CD4-positive, alpha-beta T cell (primary cell): ENCODE measurements at regions not wholly inside any gene's neighbourhood (a gene's known extent, or its start where the extent isn't known, plus 50 kb on each side); places are given as distances from the start of the nearest gene placed in this dataset.

Experiments
- ATAC-seq: fragments of 200-7000 bp; cut with Tn5 transposase; one replicate; pipeline ENCODE4 v1.10.0; 2022; ENCODE audit warnings: mild to moderate bottlenecking; ENCODE audit not compliant: poor library complexity
- CTCF ChIA-PET: fragments of 350-600 bp; sonication (Branson Sonifier 250); formaldehyde crosslinking; loops from one replicate; lab custom pipeline; 2021; ENCODE audit warnings: antibody characterized with exemption, inconsistent platforms; lab: Charles Lee
- POLR2A ChIA-PET: fragments of 350-600 bp; sonication (Branson Sonifier 250); formaldehyde crosslinking; loops from one replicate; lab custom pipeline; 2021; ENCODE audit warnings: antibody characterized with exemption, inconsistent platforms; lab: Charles Lee
- DNase-seq, 14 experiments: peaks; one replicate each; pipeline ENCODE4 v3.0.0-alpha.2; 2013 to 2020; ENCODE audit warnings: mixed read lengths in 2 of 14
- H3K27ac ChIP-seq, 2 donors: one replicate each; pipeline versions ENCODE4 v1.5.1 to v1.7.0; 2013; ENCODE audit warnings: low read length in 2 of 2, low read depth in 1 of 2, mild to moderate bottlenecking in 1 of 2
- H3K27me3 ChIP-seq, 2 experiments: 1 replicate in 1 of 2; 2 replicates in 1 of 2; pipeline versions ENCODE4 v1.6.1 to v1.7.0; 2013; ENCODE audit warnings: low read length in 2 of 2, control low read depth in 1 of 2, mild to moderate bottlenecking in 1 of 2, moderate library complexity in 1 of 2; ENCODE audit not compliant: insufficient read depth in 2 of 2, control insufficient read depth in 1 of 2
- H3K36me3 ChIP-seq: one replicate; pipeline ENCODE4 v1.6.1; 2013; ENCODE audit warnings: low read length, control low read depth; ENCODE audit not compliant: insufficient read depth
- H3K4me1 ChIP-seq: one replicate; pipeline ENCODE4 v1.6.1; 2013; ENCODE audit warnings: low read length, control low read depth; ENCODE audit not compliant: insufficient read depth
- H3K4me3 ChIP-seq: one replicate; pipeline ENCODE4 v1.5.1; 2013; ENCODE audit warnings: mild to moderate bottlenecking, low read length, moderate library complexity
- H3K9me3 ChIP-seq, 2 experiments: 1 replicate in 1 of 2; 2 replicates in 1 of 2; pipeline versions ENCODE4 v1.6.1 to v1.7.0; 2013; ENCODE audit warnings: low read length in 2 of 2, mild to moderate bottlenecking in 2 of 2, control low read depth in 1 of 2, moderate library complexity in 1 of 2; ENCODE audit not compliant: control insufficient read depth in 1 of 2, insufficient read depth in 1 of 2
- H3K27ac Mint-ChIP-seq: one replicate; pipeline ENCODE4 v1.8.0; 2020; ENCODE audit warnings: mixed read lengths
- H3K27me3 Mint-ChIP-seq: one replicate; pipeline ENCODE4 v1.8.0; 2021; ENCODE audit warnings: mixed read lengths
- H3K36me3 Mint-ChIP-seq: one replicate; pipeline ENCODE4 v1.8.0; 2021; ENCODE audit warnings: low read depth, mixed read lengths
- H3K4me1 Mint-ChIP-seq: one replicate; pipeline ENCODE4 v1.8.0; 2021; ENCODE audit warnings: low read depth, mixed read lengths
- H3K4me3 Mint-ChIP-seq: one replicate; pipeline ENCODE4 v1.8.0; 2020; ENCODE audit warnings: mild to moderate bottlenecking, mixed read lengths
- H3K9me3 Mint-ChIP-seq: one replicate; pipeline ENCODE4 v1.8.0; 2020; ENCODE audit warnings: mixed read lengths
- CTCF ChIP-seq: fragments of 200-600 bp; IDR thresholded peaks from one replicate; pipeline ENCODE4 v1.8.0; 2022; ENCODE audit warnings: antibody characterized with exemption, mild to moderate bottlenecking
- intact Hi-C, 2 experiments: fragments of 100-400 bp; cut with DNase I in 1 of 2; cut with micrococcal nuclease in 1 of 2; formaldehyde crosslinking; loops; one replicate each; pipeline versions ENCODE4 v1.15.1 to v1.9.0; 2023 to 2025; cut with DNase I, micrococcal nuclease

- Mint-ChIP-seq H3K4me3 (no peak overlapping the region), H3K9me3 (peaks cover 3% of the 10 kb centered on the region), H3K36me3 (no peaks in the 10 kb centered on the region), H3K4me1 (no peaks in the 10 kb centered on the region), H3K27me3 (peaks cover 21% of the 10 kb centered on the region), H3K27ac (no peak overlapping the region)
- POLR2A ChIA-PET = no interaction called here
- Histone ChIP-seq H3K4me1 (no peaks in the 10 kb centered on the region), H3K9me3 (peaks cover 0 to 9% of the 10 kb centered on the region in 2 experiments), H3K36me3 (no peaks in the 10 kb centered on the region), H3K27me3 (peaks cover 5 to 9% of the 10 kb centered on the region in 2 experiments), H3K27ac (no peak overlapping the region), H3K4me3 (no peak overlapping the region)
- TF ChIP-seq CTCF = no peak
- intact Hi-C loops = no loop called here
- ATAC-seq (no peak), DNase-seq (no peak)
- CTCF ChIA-PET = no interaction called here
These were observed 178.0 kb downstream of the MATN1 start for GRCh38 chr1:30545365-30545764.

- Mint-ChIP-seq H3K9me3 (no peaks in the 10 kb centered on the region), H3K27ac (no peak overlapping the region), H3K4me1 (no peaks in the 10 kb centered on the region), H3K36me3 (no peaks in the 10 kb centered on the region), H3K27me3 (peaks cover 9% of the 10 kb centered on the region), H3K4me3 (no peak overlapping the region)
- no peak for ATAC-seq
- TF ChIP-seq CTCF = no peak
- ChIA-PET POLR2A (no interaction called here), CTCF (no interaction called here)
- peaks cover 0 to 7% of the 10 kb centered on the region in 2 experiments for H3K9me3 ChIP-seq
- H3K27me3 ChIP-seq = peaks cover 5 to 9% of the 10 kb centered on the region in 2 experiments
- intact Hi-C loops = no loop called here
- DNase-seq = no peak
- H3K4me3 ChIP-seq = no peak overlapping the region
- H3K27ac ChIP-seq = no peak overlapping the region
- no peaks in the 10 kb centered on the region for H3K36me3 ChIP-seq
- H3K4me1 ChIP-seq = no peaks in the 10 kb centered on the region
These were observed 181.5 kb downstream of the MATN1 start for GRCh38 chr1:30541721-30542485.

GRCh38 chr1:30540611-30541192 is 182.7 kb downstream of the MATN1 start:
- Histone ChIP-seq H3K27ac (no peak overlapping the region), H3K4me1 (no peaks in the 10 kb centered on the region), H3K4me3 (no peak overlapping the region), H3K36me3 (no peaks in the 10 kb centered on the region), H3K9me3 (peaks cover 0 to 7% of the 10 kb centered on the region in 2 experiments), H3K27me3 (peaks cover 5 to 6% of the 10 kb centered on the region in 2 experiments)
- DNase-seq (no peak), ATAC-seq (no peak)
- Mint-ChIP-seq H3K4me3 (no peak overlapping the region), H3K9me3 (no peaks in the 10 kb centered on the region), H3K27ac (no peak overlapping the region), H3K36me3 (no peaks in the 10 kb centered on the region), H3K4me1 (no peaks in the 10 kb centered on the region), H3K27me3 (peaks cover 9% of the 10 kb centered on the region)
- ChIA-PET POLR2A (no interaction called here), CTCF (no interaction called here)
- intact Hi-C loops = no loop called here
- TF ChIP-seq CTCF = no peak
